Liver (tissue), 8 donors: ENCODE measurements at regions not wholly inside any gene's neighbourhood (a gene's known extent, or its start where the extent isn't known, plus 50 kb on each side); places are given as distances from the start of the nearest gene placed in this dataset.

Source experiments
- DNase-seq: peaks from one replicate; pipeline ENCODE4 v3.0.0-alpha.2; 2017; ENCODE audit warnings: low spot score
- H3K27ac ChIP-seq, 2 donors: one replicate each; pipeline ENCODE4 v1.7.0; 2013; ENCODE audit warnings: inconsistent platforms in 2 of 2, low read length in 2 of 2, control low read depth in 1 of 2, low read depth in 1 of 2, mild to moderate bottlenecking in 1 of 2
- H3K27me3 ChIP-seq, 4 donors: one replicate each; pipeline versions ENCODE4 v1.6.1 to v1.7.0; 2013; ENCODE audit warnings: low read length in 3 of 4, inconsistent platforms in 1 of 4, mild to moderate bottlenecking in 1 of 4, moderate library complexity in 1 of 4; ENCODE audit not compliant: control insufficient read depth in 4 of 4, insufficient read depth in 4 of 4
- H3K36me3 ChIP-seq, 4 donors: one replicate each; pipeline versions ENCODE4 v1.6.1 to v1.7.0; 2013; ENCODE audit warnings: low read length in 3 of 4, mild to moderate bottlenecking in 3 of 4, low read depth in 1 of 4, moderate library complexity in 1 of 4; ENCODE audit not compliant: control insufficient read depth in 4 of 4, insufficient read depth in 3 of 4
- H3K4me1 ChIP-seq, 4 donors: one replicate each; pipeline versions ENCODE4 v1.6.1 to v1.7.0; 2013; ENCODE audit warnings: low read length in 3 of 4, mild to moderate bottlenecking in 3 of 4, moderate library complexity in 1 of 4; ENCODE audit not compliant: control insufficient read depth in 4 of 4, insufficient read depth in 4 of 4
- H3K4me3 ChIP-seq, 3 donors: one replicate each; pipeline versions ENCODE4 v1.6.1 to v1.7.0; 2013; ENCODE audit warnings: low read length in 3 of 3, control low read depth in 1 of 3, low read depth in 1 of 3, mild to moderate bottlenecking in 1 of 3
- H3K9ac ChIP-seq, 2 donors: one replicate each; pipeline ENCODE4 v1.7.0; 2013; ENCODE audit warnings: low read length in 2 of 2, mild to moderate bottlenecking in 2 of 2, moderate library complexity in 2 of 2, control low read depth in 1 of 2, low read depth in 1 of 2
- H3K9me3 ChIP-seq, 4 donors: one replicate each; pipeline versions ENCODE4 v1.6.1 to v1.7.0; 2013; ENCODE audit warnings: low read length in 3 of 4; ENCODE audit not compliant: control insufficient read depth in 4 of 4
- EGR1 ChIP-seq, 2 donors: IDR thresholded peaks; 2 replicates each; pipeline ENCODE4 v1.6.1; 2016 to 2018; ENCODE audit warnings: antibody characterized with exemption in 2 of 2, low read depth in 2 of 2
- FOXA1 ChIP-seq: IDR thresholded peaks from 2 replicates; pipeline ENCODE4 v1.6.1; 2016; ENCODE audit warnings: antibody characterized with exemption
- FOXA2 ChIP-seq: IDR thresholded peaks from 2 replicates; pipeline ENCODE4 v1.6.1; 2016; ENCODE audit warnings: antibody characterized with exemption
- GABPA ChIP-seq, 2 donors: IDR thresholded peaks in 1 of 2; conservative IDR thresholded peaks in 1 of 2; 2 replicates each; pipeline ENCODE4 v1.6.1; 2016; ENCODE audit warnings: antibody characterized with exemption in 2 of 2, mild to moderate bottlenecking in 1 of 2, moderate library complexity in 1 of 2
- HNF4A ChIP-seq, 2 donors: conservative IDR thresholded peaks; 2 replicates each; pipeline ENCODE4 v1.6.1; 2016; ENCODE audit warnings: antibody characterized with exemption in 2 of 2, mild to moderate bottlenecking in 2 of 2
- HNF4G ChIP-seq: IDR thresholded peaks from 2 replicates; pipeline ENCODE4 v1.6.1; 2016; ENCODE audit warnings: antibody characterized with exemption
- JUND ChIP-seq, 2 donors: IDR thresholded peaks; 2 replicates each; pipeline ENCODE4 v1.6.1; 2016; ENCODE audit warnings: antibody characterized with exemption in 2 of 2
- NR2F2 ChIP-seq: IDR thresholded peaks from 2 replicates; pipeline ENCODE4 v1.6.1; 2016; ENCODE audit warnings: antibody characterized with exemption
- RAD21 ChIP-seq, 2 donors: IDR thresholded peaks; 2 replicates each; pipeline ENCODE4 v1.6.1; 2016; ENCODE audit warnings: antibody characterized with exemption in 2 of 2, mild to moderate bottlenecking in 2 of 2
- RXRA ChIP-seq, 2 donors: IDR thresholded peaks; 2 replicates each; pipeline ENCODE4 v1.6.1; 2017 to 2018; ENCODE audit warnings: antibody characterized with exemption in 2 of 2, mild to moderate bottlenecking in 1 of 2
- SP1 ChIP-seq: IDR thresholded peaks from 2 replicates; pipeline ENCODE4 v1.6.1; 2018; ENCODE audit warnings: antibody characterized with exemption, mild to moderate bottlenecking
- TAF1 ChIP-seq: conservative IDR thresholded peaks from 2 replicates; pipeline ENCODE4 v1.6.1; 2016; ENCODE audit warnings: antibody characterized with exemption, mild to moderate bottlenecking
- YY1 ChIP-seq: IDR thresholded peaks from 2 replicates; pipeline ENCODE4 v1.6.1; 2016; ENCODE audit warnings: antibody characterized with exemption, mild to moderate bottlenecking
- WGBS: extraction: QIAGEN DNeasy Blood & Tissue Kit; methylation state at CpG from one replicate; pipeline ENCODE4 v1.1.7; 2013; 5-methylcytosine and 5-hydroxymethylcytosine counted together
- TF ChIP-seq, protein P1 (sequence below): IDR thresholded peaks from 2 replicates; pipeline ENCODE4 v1.6.1; 2016; ENCODE audit warnings: antibody characterized with exemption
- TF ChIP-seq, protein P2 (sequence below): IDR thresholded peaks from 2 replicates; pipeline ENCODE4 v1.6.1; 2016; ENCODE audit warnings: antibody characterized with exemption
- TF ChIP-seq, protein P3 (sequence below): IDR thresholded peaks from 2 replicates; pipeline ENCODE4 v1.6.1; 2016; ENCODE audit warnings: antibody characterized with exemption, mild to moderate bottlenecking
- TF ChIP-seq, protein P4 (sequence below): IDR thresholded peaks from 2 replicates; pipeline ENCODE4 v1.6.1; 2016; ENCODE audit warnings: antibody characterized with exemption
- TF ChIP-seq, protein P5 (sequence below): fragments of 150-350 bp; IDR thresholded peaks from 2 replicates; pipeline ENCODE4 v1.5.1; 2017; ENCODE audit warnings: improper control_type of control experiment, low read depth, low read length; ENCODE audit not compliant: missing input control
- donor health status: healthy.
- donor health status: healthy.
- donor health status: healthy.
- donor health status: healthy.
- donor health status: healthy.

DNA sequence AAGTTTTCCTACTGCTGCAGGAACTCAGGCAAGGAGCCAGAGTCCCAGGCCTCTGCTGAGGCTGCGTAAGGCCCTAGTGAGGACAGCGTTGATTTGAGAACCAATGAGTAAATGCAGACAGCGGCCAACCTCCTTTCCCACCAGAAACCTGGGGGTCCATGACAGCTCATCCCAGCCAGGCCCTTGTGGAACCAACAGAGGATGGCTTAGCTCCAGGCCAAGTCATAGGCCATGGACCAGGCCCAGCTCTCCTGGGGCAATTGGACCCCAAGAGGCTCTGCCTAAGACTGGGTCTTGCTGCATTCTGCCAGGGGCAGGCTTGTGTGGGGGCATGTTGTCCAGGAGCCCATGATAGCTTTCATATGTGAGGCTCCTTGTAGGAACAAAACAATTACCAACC lies 65.4 kb upstream of the PPP1R3C start:
- Histone ChIP-seq H3K9me3 (no peaks in the 10 kb centered on the region), H3K9ac (no peak overlapping the region), H3K36me3 (no peaks in the 10 kb centered on the region), H3K27ac (no peak overlapping the region), H3K4me3 (no peak overlapping the region), H3K4me1 (peaks cover 3 to 15% (median 5%) of the 10 kb centered on the region in 4 donors), H3K27me3 (no peaks in the 10 kb centered on the region)
- TF ChIP-seq, protein P1, sequence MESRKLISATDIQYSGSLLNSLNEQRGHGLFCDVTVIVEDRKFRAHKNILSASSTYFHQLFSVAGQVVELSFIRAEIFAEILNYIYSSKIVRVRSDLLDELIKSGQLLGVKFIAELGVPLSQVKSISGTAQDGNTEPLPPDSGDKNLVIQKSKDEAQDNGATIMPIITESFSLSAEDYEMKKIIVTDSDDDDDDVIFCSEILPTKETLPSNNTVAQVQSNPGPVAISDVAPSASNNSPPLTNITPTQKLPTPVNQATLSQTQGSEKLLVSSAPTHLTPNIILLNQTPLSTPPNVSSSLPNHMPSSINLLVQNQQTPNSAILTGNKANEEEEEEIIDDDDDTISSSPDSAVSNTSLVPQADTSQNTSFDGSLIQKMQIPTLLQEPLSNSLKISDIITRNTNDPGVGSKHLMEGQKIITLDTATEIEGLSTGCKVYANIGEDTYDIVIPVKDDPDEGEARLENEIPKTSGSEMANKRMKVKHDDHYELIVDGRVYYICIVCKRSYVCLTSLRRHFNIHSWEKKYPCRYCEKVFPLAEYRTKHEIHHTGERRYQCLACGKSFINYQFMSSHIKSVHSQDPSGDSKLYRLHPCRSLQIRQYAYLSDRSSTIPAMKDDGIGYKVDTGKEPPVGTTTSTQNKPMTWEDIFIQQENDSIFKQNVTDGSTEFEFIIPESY: no peak
- TF ChIP-seq NR2F2 (no peak), EGR1 (IDR thresholded peaks at IDR 0.05; ENCODE audit: low read depth in 2 of 2) (no peak), FOXA2 (no peak), RAD21 (IDR thresholded peaks at IDR 0.05) (no peak), HNF4G (no peak), SP1 (no peak), JUND (IDR thresholded peaks at IDR 0.05) (no peak), GABPA (IDR thresholded peaks at IDR 0.05 in 1 of 2, conservative IDR thresholded peaks at IDR 0.05 in 1 of 2) (no peak), TAF1 (no peak), YY1 (no peak), HNF4A (conservative IDR thresholded peaks at IDR 0.05) (no peak), FOXA1 (no peak), RXRA (IDR thresholded peaks at IDR 0.05) (no peak)
- TF ChIP-seq, protein P2, sequence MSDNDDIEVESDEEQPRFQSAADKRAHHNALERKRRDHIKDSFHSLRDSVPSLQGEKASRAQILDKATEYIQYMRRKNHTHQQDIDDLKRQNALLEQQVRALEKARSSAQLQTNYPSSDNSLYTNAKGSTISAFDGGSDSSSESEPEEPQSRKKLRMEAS: no peak
- TF ChIP-seq, protein P3, sequence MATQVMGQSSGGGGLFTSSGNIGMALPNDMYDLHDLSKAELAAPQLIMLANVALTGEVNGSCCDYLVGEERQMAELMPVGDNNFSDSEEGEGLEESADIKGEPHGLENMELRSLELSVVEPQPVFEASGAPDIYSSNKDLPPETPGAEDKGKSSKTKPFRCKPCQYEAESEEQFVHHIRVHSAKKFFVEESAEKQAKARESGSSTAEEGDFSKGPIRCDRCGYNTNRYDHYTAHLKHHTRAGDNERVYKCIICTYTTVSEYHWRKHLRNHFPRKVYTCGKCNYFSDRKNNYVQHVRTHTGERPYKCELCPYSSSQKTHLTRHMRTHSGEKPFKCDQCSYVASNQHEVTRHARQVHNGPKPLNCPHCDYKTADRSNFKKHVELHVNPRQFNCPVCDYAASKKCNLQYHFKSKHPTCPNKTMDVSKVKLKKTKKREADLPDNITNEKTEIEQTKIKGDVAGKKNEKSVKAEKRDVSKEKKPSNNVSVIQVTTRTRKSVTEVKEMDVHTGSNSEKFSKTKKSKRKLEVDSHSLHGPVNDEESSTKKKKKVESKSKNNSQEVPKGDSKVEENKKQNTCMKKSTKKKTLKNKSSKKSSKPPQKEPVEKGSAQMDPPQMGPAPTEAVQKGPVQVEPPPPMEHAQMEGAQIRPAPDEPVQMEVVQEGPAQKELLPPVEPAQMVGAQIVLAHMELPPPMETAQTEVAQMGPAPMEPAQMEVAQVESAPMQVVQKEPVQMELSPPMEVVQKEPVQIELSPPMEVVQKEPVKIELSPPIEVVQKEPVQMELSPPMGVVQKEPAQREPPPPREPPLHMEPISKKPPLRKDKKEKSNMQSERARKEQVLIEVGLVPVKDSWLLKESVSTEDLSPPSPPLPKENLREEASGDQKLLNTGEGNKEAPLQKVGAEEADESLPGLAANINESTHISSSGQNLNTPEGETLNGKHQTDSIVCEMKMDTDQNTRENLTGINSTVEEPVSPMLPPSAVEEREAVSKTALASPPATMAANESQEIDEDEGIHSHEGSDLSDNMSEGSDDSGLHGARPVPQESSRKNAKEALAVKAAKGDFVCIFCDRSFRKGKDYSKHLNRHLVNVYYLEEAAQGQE: no peak
- TF ChIP-seq, protein P4, sequence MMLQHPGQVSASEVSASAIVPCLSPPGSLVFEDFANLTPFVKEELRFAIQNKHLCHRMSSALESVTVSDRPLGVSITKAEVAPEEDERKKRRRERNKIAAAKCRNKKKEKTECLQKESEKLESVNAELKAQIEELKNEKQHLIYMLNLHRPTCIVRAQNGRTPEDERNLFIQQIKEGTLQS: no peak
- TF ChIP-seq, protein P5, sequence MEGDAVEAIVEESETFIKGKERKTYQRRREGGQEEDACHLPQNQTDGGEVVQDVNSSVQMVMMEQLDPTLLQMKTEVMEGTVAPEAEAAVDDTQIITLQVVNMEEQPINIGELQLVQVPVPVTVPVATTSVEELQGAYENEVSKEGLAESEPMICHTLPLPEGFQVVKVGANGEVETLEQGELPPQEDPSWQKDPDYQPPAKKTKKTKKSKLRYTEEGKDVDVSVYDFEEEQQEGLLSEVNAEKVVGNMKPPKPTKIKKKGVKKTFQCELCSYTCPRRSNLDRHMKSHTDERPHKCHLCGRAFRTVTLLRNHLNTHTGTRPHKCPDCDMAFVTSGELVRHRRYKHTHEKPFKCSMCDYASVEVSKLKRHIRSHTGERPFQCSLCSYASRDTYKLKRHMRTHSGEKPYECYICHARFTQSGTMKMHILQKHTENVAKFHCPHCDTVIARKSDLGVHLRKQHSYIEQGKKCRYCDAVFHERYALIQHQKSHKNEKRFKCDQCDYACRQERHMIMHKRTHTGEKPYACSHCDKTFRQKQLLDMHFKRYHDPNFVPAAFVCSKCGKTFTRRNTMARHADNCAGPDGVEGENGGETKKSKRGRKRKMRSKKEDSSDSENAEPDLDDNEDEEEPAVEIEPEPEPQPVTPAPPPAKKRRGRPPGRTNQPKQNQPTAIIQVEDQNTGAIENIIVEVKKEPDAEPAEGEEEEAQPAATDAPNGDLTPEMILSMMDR: no peak
- no peak for DNase-seq
- 98% methylated on average over 3 of the region's 3 CpGs for WGBS
